LNCAP (cell line): ENCODE measurements at regions not wholly inside any gene's neighbourhood (a gene's known extent, or its start where the extent isn't known, plus 50 kb on each side); places are given as distances from the start of the nearest gene placed in this dataset.

Source experiments
- CTCF ChIP-seq: fragments of 450-650 bp; IDR thresholded peaks from 2 replicates; pipeline ENCODE4 v1.5.1; 2017; ENCODE audit warnings: mild to moderate bottlenecking

- no peak for TF ChIP-seq CTCF
Observed at GRCh38 chr1:78833491-78833890, 173.0 kb downstream of the ADGRL4 start.

GRCh38 chr1:78834201-78834741, 172.3 kb downstream of the ADGRL4 start:
- no peak for TF ChIP-seq CTCF

- TF ChIP-seq CTCF = no peak
Observed at GRCh38 chr1:78836726-78837125, 169.8 kb downstream of the ADGRL4 start.

GRCh38 chr1:78839704-78840277, 166.7 kb downstream of the ADGRL4 start:
- peak; percentile 80 for TF ChIP-seq CTCF
